HepG2 (cell line): ENCODE measurements at regions not wholly inside any gene's neighbourhood (a gene's known extent, or its start where the extent isn't known, plus 50 kb on each side); places are given as distances from the start of the nearest gene placed in this dataset.
"Not testable (repeated sequence)": the region's sequence is repeated elsewhere in the genome, so short reads cannot be mapped to it uniquely, and the experiment has no call there.

Source experiments
- ATAC-seq: fragments of 200-7000 bp; cut with Tn5 transposase; 3 replicates; pipeline ENCODE4 v1.9.1; 2020; ENCODE audit warnings: mild to moderate bottlenecking, moderate library complexity
- BruUV-seq: library from RNA; stranded (reverse); fragments of 400-500 nt; replicated peaks from 2 replicates; lab custom pipeline; 2021; lab: Mats Ljungman, UMichigan
- CTCF ChIA-PET: fragments of 300-600 bp; formaldehyde crosslinking; extraction: SDS; loops from one replicate; lab custom pipeline; 2021; ENCODE audit warnings: low total read pairs, inconsistent platforms, low intra/inter-chr PET ratio; lab: Yijun Ruan, JAX
- POLR2A ChIA-PET: fragments of 350-600 bp; sonication (Branson Sonifier 250); formaldehyde crosslinking; loops from one replicate; lab custom pipeline; 2020; ENCODE audit warnings: antibody characterized with exemption, inconsistent platforms; lab: Yijun Ruan, JAX
- DNase-seq: peaks from one replicate; pipeline ENCODE4 v3.0.0-alpha.2; 2015; ENCODE audit warnings: low spot score
- FAIRE-seq: peaks from 3 replicates; lab custom pipeline; 2011; peaks lifted over from hg19 to GRCh38; lab: Jason Lieb, UNC
- H2AFZ ChIP-seq: one replicate; pipeline ENCODE4 v1.6.1; 2011; ENCODE audit warnings: low read length, inconsistent platforms
- H3K27ac ChIP-seq: fragments of 300-600 bp; 3 replicates; pipeline ENCODE4 v1.8.0; 2011; ENCODE audit warnings: mixed run types, mild to moderate bottlenecking, mixed read lengths, low read length, inconsistent platforms; ENCODE audit not compliant: insufficient read depth; ENCODE audit errors: extremely low read length
- H3K27me3 ChIP-seq, 2 experiments: fragments of 200-600 bp in 1 of 2; 2 replicates in 1 of 2; 3 replicates in 1 of 2; pipeline versions ENCODE4 v1.6.0 to v1.8.0; 2011; ENCODE audit warnings: low read length in 2 of 2, mild to moderate bottlenecking in 2 of 2, moderate library complexity in 2 of 2, inconsistent platforms in 1 of 2; ENCODE audit not compliant: insufficient read depth in 2 of 2, control insufficient read depth in 1 of 2
- H3K36me3 ChIP-seq, 2 experiments: fragments of 200-600 bp in 1 of 2; replicated peaks in 1 of 2; 2 replicates in 1 of 2; 3 replicates in 1 of 2; pipeline versions ENCODE4 v1.5.1 to v1.8.0; 2011; ENCODE audit warnings: low read length in 2 of 2, inconsistent platforms in 1 of 2; ENCODE audit not compliant: insufficient read depth in 2 of 2, control insufficient read depth in 1 of 2
- H3K4me1 ChIP-seq: 2 replicates; pipeline ENCODE4 v1.5.1; 2012; ENCODE audit warnings: low read length, inconsistent platforms; ENCODE audit not compliant: insufficient read depth
- H3K4me2 ChIP-seq: 2 replicates; pipeline ENCODE4 v1.6.0; 2011; ENCODE audit warnings: low read depth, low read length, inconsistent platforms
- H3K4me3 ChIP-seq, 3 experiments: fragments of 200-600 bp in 1 of 3; sonication (generic), shearing (Covaris generic) in 1 of 3; replicated peaks in 1 of 3; 2 replicates each; pipeline ENCODE4 v1.5.1; 2011 to 2016; ENCODE audit warnings: low read length in 3 of 3, inconsistent platforms in 2 of 3, low read depth in 2 of 3, mild to moderate bottlenecking in 2 of 3, control low read depth in 1 of 3, mixed read lengths in 1 of 3; ENCODE audit not compliant: insufficient read depth in 1 of 3
- H3K79me2 ChIP-seq: one replicate; pipeline ENCODE4 v1.6.1; 2011; ENCODE audit warnings: low read length, inconsistent platforms; ENCODE audit not compliant: insufficient read depth
- H3K9ac ChIP-seq: 2 replicates; pipeline ENCODE4 v1.6.0; 2011; ENCODE audit warnings: mild to moderate bottlenecking, low read depth, low read length, inconsistent platforms; ENCODE audit not compliant: insufficient read depth
- H3K9me3 ChIP-seq: 2 replicates; pipeline ENCODE4 v1.5.1; 2012; ENCODE audit warnings: mild to moderate bottlenecking, low read length
- H4K20me1 ChIP-seq: 2 replicates; pipeline ENCODE4 v1.6.0; 2011; ENCODE audit warnings: inconsistent platforms, mild to moderate bottlenecking, low read length, moderate library complexity; ENCODE audit not compliant: insufficient read depth
- CREM ChIP-seq, 2 experiments: sonication (generic) in 1 of 2; formaldehyde crosslinking in 1 of 2; IDR thresholded peaks; 2 replicates each; pipeline versions ENCODE4 v1.4.0 to v1.6.1; 2016 to 2020; ENCODE audit warnings: antibody characterized with exemption in 1 of 2, mild to moderate bottlenecking in 1 of 2, missing genetic modification reagents in 1 of 2
- KLF11 ChIP-seq: IDR thresholded peaks from 2 replicates; pipeline ENCODE4 v1.6.1; 2016; ENCODE audit warnings: missing compliant biosample characterization
- MEF2D ChIP-seq: sonication (generic); formaldehyde crosslinking; IDR thresholded peaks from 2 replicates; pipeline ENCODE4 v1.5.1; 2020; ENCODE audit warnings: mild to moderate bottlenecking, missing genetic modification reagents
- WIZ ChIP-seq: sonication (generic); formaldehyde crosslinking; IDR thresholded peaks from 2 replicates; pipeline ENCODE4 v1.5.1; 2020; ENCODE audit warnings: mild to moderate bottlenecking, missing genetic modification reagents
- ZNF230 ChIP-seq: sonication (generic); formaldehyde crosslinking; IDR thresholded peaks from 2 replicates; pipeline ENCODE4 v1.4.0; 2020; ENCODE audit warnings: mild to moderate bottlenecking, missing genetic modification reagents
- ZNF724P ChIP-seq: sonication (generic); formaldehyde crosslinking; IDR thresholded peaks from 2 replicates; pipeline ENCODE4 v1.8.0; 2022; ENCODE audit warnings: missing genetic modification reagents, borderline replicate concordance
- WGBS: methylation state at CpG from one replicate; pipeline ENCODE4 v1.1.6; 2017; ENCODE audit warnings: low lambda C conversion rate; 5-methylcytosine and 5-hydroxymethylcytosine counted together
- in situ Hi-C: cut with HindIII; loops from 2 replicates; pipeline ENCODE4 v1.10.0; 2017; ENCODE audit warnings: low pct_unique_long_range_greater_than_20kb; ENCODE audit not compliant: extremely low pct_ligation_motif_present
- intact Hi-C: fragments of 100-400 bp; cut with micrococcal nuclease; formaldehyde crosslinking; loops from one replicate; pipeline ENCODE4 v1.10.0; 2022; ENCODE audit not compliant: unreplicated experiment

- H3K4me1 ChIP-seq, BruUV-seq, H3K4me2 ChIP-seq, POLR2A ChIA-PET, FAIRE-seq, H3K36me3 ChIP-seq, H2AFZ ChIP-seq, H3K27ac ChIP-seq, H3K4me3 ChIP-seq, H3K9ac ChIP-seq, ATAC-seq, H3K27me3 ChIP-seq, H4K20me1 ChIP-seq, intact Hi-C loops, CTCF ChIA-PET, DNase-seq, H3K9me3 ChIP-seq, H3K79me2 ChIP-seq: not testable (repeated sequence)
- in situ Hi-C loops: loop anchor here (25.0 kb wide), 2 partner anchors 742 to 1467 kb away; no protein-coding TSS in a partner anchor
- 0% methylated on average over 3 of the region's 3 CpGs for WGBS
These were observed 571.6 kb downstream of the KCNA4 start for GRCh38 chr11:29445191-29445590.

DNA sequence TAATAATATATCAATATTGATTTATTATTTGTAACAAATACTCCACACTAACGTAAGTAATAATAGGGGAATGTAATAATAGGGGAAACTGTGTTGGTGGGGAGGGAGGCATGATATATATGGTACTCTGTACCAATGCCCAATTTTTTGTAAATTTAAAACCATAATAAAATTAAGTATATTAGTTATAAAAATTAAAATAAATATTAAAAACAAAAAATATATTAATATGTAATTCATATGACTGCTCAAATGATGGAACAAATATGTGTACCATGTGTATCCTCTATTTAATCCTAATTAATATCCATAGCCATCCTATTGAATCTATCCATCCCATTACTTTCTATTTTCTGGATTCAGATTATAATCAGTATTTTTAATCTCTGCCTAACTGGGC, 578.0 kb downstream of the KCNA4 start:
- Histone ChIP-seq H3K4me3 (no peak overlapping the region), H3K27ac (no peak overlapping the region), H3K4me1 (no peaks in the 10 kb centered on the region), H3K79me2 (no peaks in the 10 kb centered on the region), H3K27me3 (no peaks in the 10 kb centered on the region; a peak in 1 of 5 replicates), H2AFZ (no peak overlapping the region), H3K36me3 (no peaks in the 10 kb centered on the region), H3K4me2 (no peak overlapping the region), H3K9me3 (peaks cover 7% of the 10 kb centered on the region; the same call in 1 of the 2 replicates), H4K20me1 (no peaks in the 10 kb centered on the region), H3K9ac (no peak overlapping the region)
- intact Hi-C loops (no loop called here), in situ Hi-C loops (loop anchor here (25.0 kb wide), 2 partner anchors 748 to 1473 kb away; no protein-coding TSS in a partner anchor)
- DNase-seq (no peak), FAIRE-seq (no peak), ATAC-seq (no peak)
- BruUV-seq: no TSS peak
- ChIA-PET CTCF (no interaction called here), POLR2A (no interaction called here)
- 2% methylated on average over 1 of the region's 1 CpG for WGBS
- TF ChIP-seq MEF2D (no peak), ZNF724P (no peak), CREM (IDR thresholded peaks at IDR 0.05) (no peak), CREM (CRISPR knock-in tag; IDR thresholded peaks at IDR 0.05) (no peak), ZNF230 (CRISPR knock-in tag) (no peak), KLF11 (CRISPR knock-in tag) (no peak), WIZ (CRISPR knock-in tag) (no peak)
